Skin of body (tissue), 1 donor: ENCODE measurements at regions not wholly inside any gene's neighbourhood (a gene's known extent, or its start where the extent isn't known, plus 50 kb on each side); places are given as distances from the start of the nearest gene placed in this dataset.
"Not testable (repeated sequence)": the region's sequence is repeated elsewhere in the genome, so short reads cannot be mapped to it uniquely, and the experiment has no call there.

ENCODE experiments used
- DNase-seq: peaks from one replicate; lab custom pipeline; 2025; lab: John Stamatoyannopoulos, UW

- no peak for DNase-seq
These were observed 359.4 kb upstream of the KCNH7 start for GRCh38 chr2:163198007-163198406.

GRCh38 chr2:163191372-163191771 lies 352.8 kb upstream of the KCNH7 start:
- DNase-seq, result peak; percentile 2

- DNase-seq, result no peak
These were observed 349.6 kb upstream of the KCNH7 start for GRCh38 chr2:163187995-163188655.

GRCh38 chr2:163187119-163187518 lies 348.6 kb upstream of the KCNH7 start:
- DNase-seq, result no peak

- no peak for DNase-seq
These were observed 346.6 kb upstream of the KCNH7 start for GRCh38 chr2:163185160-163185559.

GRCh38 chr2:163182764-163183354 lies 344.3 kb upstream of the KCNH7 start:
- DNase-seq, result peak; percentile 23

- DNase-seq, result no peak
These were observed 339.0 kb upstream of the KCNH7 start for GRCh38 chr2:163177592-163177991.

GRCh38 chr2:163175294-163175693 lies 336.7 kb upstream of the KCNH7 start:
- DNase-seq, result no peak

- DNase-seq, result no peak
These were observed 335.0 kb upstream of the KCNH7 start for GRCh38 chr2:163173591-163173990.

- no peak for DNase-seq
These were observed 333.4 kb upstream of the KCNH7 start for GRCh38 chr2:163171786-163172530.

GRCh38 chr2:163157891-163158496 lies 319.4 kb upstream of the KCNH7 start:
- no peak for DNase-seq

GRCh38 chr2:163157411-163157810 lies 318.8 kb upstream of the KCNH7 start:
- DNase-seq, result no peak

- no peak for DNase-seq
These were observed 317.4 kb upstream of the KCNH7 start for GRCh38 chr2:163155925-163156324.

GRCh38 chr2:163155279-163155883 lies 316.8 kb upstream of the KCNH7 start:
- no peak for DNase-seq

- DNase-seq, result no peak
These were observed 304.1 kb upstream of the KCNH7 start for GRCh38 chr2:163142618-163143017.

GRCh38 chr2:163138947-163139346 lies 300.4 kb upstream of the KCNH7 start:
- no peak for DNase-seq

GRCh38 chr2:163135256-163135655 lies 296.7 kb upstream of the KCNH7 start:
- DNase-seq, result no peak

- DNase-seq, result no peak
These were observed 295.0 kb upstream of the KCNH7 start for GRCh38 chr2:163133602-163134001.

GRCh38 chr2:163132850-163133249 lies 294.3 kb upstream of the KCNH7 start:
- no peak for DNase-seq

- not testable (repeated sequence) for DNase-seq
These were observed 293.6 kb upstream of the KCNH7 start for GRCh38 chr2:163132207-163132606.

GRCh38 chr2:163123526-163123925 lies 285.0 kb upstream of the KCNH7 start:
- DNase-seq, result no peak

- no peak for DNase-seq
These were observed 283.7 kb upstream of the KCNH7 start for GRCh38 chr2:163122257-163122656.
